A549 (cell line): ENCODE measurements at regions not wholly inside any gene's neighbourhood (a gene's known extent, or its start where the extent isn't known, plus 50 kb on each side); places are given as distances from the start of the nearest gene placed in this dataset.
A peak's percentile ranks its signal among the peaks of the same experiment; 100 is the strongest.

ENCODE experiments used
- ATAC-seq, 2 experiments: fragments of 200-7000 bp in 1 of 2; fragments of >200 bp in 1 of 2; cut with Nextera tagmentation in 1 of 2; cut with Tn5 transposase in 1 of 2; 3 replicates each; pipeline versions ENCODE4 v1.8.0 to v1.9.1; 2018 to 2020; ENCODE audit warnings: mild to moderate bottlenecking in 1 of 2, moderate library complexity in 1 of 2
- CTCF ChIA-PET: fragments of 300-600 bp; sonication (Branson Sonifier 250); formaldehyde crosslinking; extraction: SDS; loops from one replicate; lab custom pipeline; 2021; ENCODE audit warnings: antibody characterized with exemption, inconsistent platforms; lab: Yijun Ruan, JAX
- POLR2A ChIA-PET: fragments of 350-600 bp; formaldehyde crosslinking; extraction: SDS; loops from one replicate; lab custom pipeline; 2021; ENCODE audit warnings: antibody characterized with exemption, inconsistent platforms; lab: Yijun Ruan, JAX
- DNase-seq, 2 experiments: peaks; one replicate each; pipeline versions ENCODE4 v3.0.0 to v3.0.0-alpha.2; 2011 to 2016; ENCODE audit warnings: low read depth in 1 of 2, low spot score in 1 of 2
- FAIRE-seq: peaks from 2 replicates; lab custom pipeline; 2011; peaks lifted over from hg19 to GRCh38; lab: Jason Lieb, UNC
- H3K27ac ChIP-seq, 2 experiments: fragments of >200 bp; sonication (Bioruptor Twin); formaldehyde crosslinking; 3 replicates each; pipeline ENCODE4 v1.5.1; 2016 to 2017
- H3K4me1 ChIP-seq: fragments of >200 bp; sonication (Bioruptor Twin); formaldehyde crosslinking; 3 replicates; pipeline ENCODE4 v1.6.1; 2016
- H3K4me2 ChIP-seq: fragments of >200 bp; sonication (Bioruptor Twin); formaldehyde crosslinking; 3 replicates; pipeline ENCODE4 v1.6.1; 2016
- H3K4me3 ChIP-seq: fragments of >200 bp; sonication (Bioruptor Twin); formaldehyde crosslinking; 3 replicates; pipeline ENCODE4 v1.5.1; 2016
- H3K9me3 ChIP-seq: fragments of >200 bp; sonication (Bioruptor Twin); formaldehyde crosslinking; 3 replicates; pipeline ENCODE4 v1.6.1; 2016
- CEBPB ChIP-seq, 2 experiments: fragments of >200 bp in 1 of 2; sonication (Bioruptor Twin) in 1 of 2; formaldehyde crosslinking in 1 of 2; IDR thresholded peaks; 2 replicates each; pipeline ENCODE4 v1.6.1; 2012 to 2016
- CTCF ChIP-seq: fragments of >200 bp; sonication (Bioruptor Twin); formaldehyde crosslinking; IDR thresholded peaks from 3 replicates; pipeline ENCODE4 v1.5.1; 2016
- EHMT2 ChIP-seq: fragments of 200-600 bp; sonication (generic); IDR thresholded peaks from 2 replicates; pipeline ENCODE4 v1.6.1; 2016; ENCODE audit warnings: antibody characterized with exemption, low read depth, mild to moderate bottlenecking, moderate library complexity
- FOSL2 ChIP-seq, 2 experiments: fragments of 450-650 bp in 1 of 2; fragments of >200 bp in 1 of 2; sonication (Bioruptor Twin) in 1 of 2; formaldehyde crosslinking; IDR thresholded peaks; 2 replicates each; pipeline versions ENCODE4 v1.5.0 to v1.6.1; 2016 to 2020; ENCODE audit warnings: mild to moderate bottlenecking in 1 of 2, moderate library complexity in 1 of 2
- HES2 ChIP-seq: fragments of >200 bp; sonication (Bioruptor Twin); formaldehyde crosslinking; IDR thresholded peaks from 2 replicates; pipeline ENCODE4 v1.6.1; 2016
- HOXA7 ChIP-seq: fragments of 250-450 bp; sonication (Bioruptor Pico); IDR thresholded peaks from 2 replicates; pipeline ENCODE4 v1.5.0; 2020; ENCODE audit warnings: mild to moderate bottlenecking, moderate library complexity
- MAFK ChIP-seq: fragments of 450-650 bp; IDR thresholded peaks from 2 replicates; pipeline ENCODE4 v1.6.1; 2014; ENCODE audit not compliant: partially characterized antibody
- MYC ChIP-seq: IDR thresholded peaks from 2 replicates; pipeline ENCODE4 v1.6.1; 2012; ENCODE audit warnings: mild to moderate bottlenecking, inconsistent platforms, low read length, improper control_type of control experiment, borderline replicate concordance
- RARB ChIP-seq: fragments of 250-450 bp; sonication (Bioruptor Pico); IDR thresholded peaks from 2 replicates; pipeline ENCODE4 v1.8.0; 2021; ENCODE audit warnings: mild to moderate bottlenecking, moderate library complexity
- REST ChIP-seq: fragments of 200-600 bp; sonication (generic); IDR thresholded peaks from 2 replicates; pipeline ENCODE4 v1.6.1; 2016; ENCODE audit warnings: antibody characterized with exemption, mild to moderate bottlenecking, moderate library complexity
- RFX5 ChIP-seq: fragments of 450-650 bp; IDR thresholded peaks from 2 replicates; pipeline ENCODE4 v1.7.1; 2014; ENCODE audit warnings: antibody characterized with exemption, mild to moderate bottlenecking, moderate library complexity
- WGBS: methylation state at CpG from one replicate; pipeline ENCODE4 v1.1.6; 2017; ENCODE audit errors: missing lambda C conversion rate; 5-methylcytosine and 5-hydroxymethylcytosine counted together

GRCh38 chr17:34703533-34703932 is 124.2 kb downstream of the TMEM132E start:
- H3K4me1 ChIP-seq = no peaks in the 10 kb centered on the region
- H3K4me3 ChIP-seq = no peak overlapping the region
- DNase-seq (peak in 1 of 2 experiments; percentile 37), FAIRE-seq (no peak), ATAC-seq (no peak; a peak in 1 of 6 replicates)
- CTCF ChIA-PET = interaction anchor here (1.0 to 1.1 kb wide), 2 partner anchors 10 to 161 kb away, joined by 3 read pairs; no protein-coding TSS in a partner anchor
- H3K27ac ChIP-seq = no peak overlapping the region
- TF ChIP-seq MAFK (no peak), EHMT2 (0 out of 2 replicates have a peak, but pooled peaks have one; percentile 58), CTCF (no peak), HOXA7 (no peak), MYC (no peak), REST (peak; percentile 94)
- H3K9me3 ChIP-seq = no peaks in the 10 kb centered on the region
- no peak overlapping the region for H3K4me2 ChIP-seq
- 2% methylated on average over 3 of the region's 3 CpGs for WGBS
- POLR2A ChIA-PET = no interaction called here

GRCh38 chr17:34699181-34699580 is 119.8 kb downstream of the TMEM132E start:
- DNase-seq (no peak), FAIRE-seq (no peak), ATAC-seq (no peak)
- ChIA-PET POLR2A (no interaction called here), CTCF (no interaction called here)
- H3K4me2 ChIP-seq = no peak overlapping the region
- TF ChIP-seq FOSL2 (IDR thresholded peaks at IDR 0.05) = no peak
- TF ChIP-seq FOSL2 (CRISPR knock-in tag; IDR thresholded peaks at IDR 0.05) = no peak
- TF ChIP-seq HES2 = no peak
- TF ChIP-seq CEBPB (IDR thresholded peaks at IDR 0.05) = no peak
- 4% methylated on average over 4 of the region's 4 CpGs for WGBS
- H3K4me1 ChIP-seq = no peaks in the 10 kb centered on the region
- H3K9me3 ChIP-seq = no peaks in the 10 kb centered on the region
- no peak overlapping the region for H3K4me3 ChIP-seq
- no peak overlapping the region for H3K27ac ChIP-seq

- Histone ChIP-seq H3K4me2 (no peak overlapping the region), H3K4me3 (no peak overlapping the region), H3K4me1 (no peaks in the 10 kb centered on the region), H3K27ac (no peak overlapping the region), H3K9me3 (peaks cover 4% of the 10 kb centered on the region; the same call in 1 of the 3 replicates)
- WGBS = 0% methylated on average over 1 of the region's 1 CpG
- ChIA-PET POLR2A (no interaction called here), CTCF (no interaction called here)
- ATAC-seq (0 out of 6 replicates have a peak, but pooled peaks of 1 of the 2 experiments have one; percentile 43), FAIRE-seq (no peak), DNase-seq (no peak)
- TF ChIP-seq FOSL2 (IDR thresholded peaks at IDR 0.05) (no peak), FOSL2 (CRISPR knock-in tag; IDR thresholded peaks at IDR 0.05) (peak; percentile 61; the same call in 1 of the 2 replicates), RFX5 (peak; percentile 88), RARB (CRISPR knock-in tag) (no peak)
Measured at GRCh38 chr17:34692920-34693319, 113.5 kb downstream of the TMEM132E start.
